Jurkat, Clone E6-1 (cell line): ENCODE measurements at regions not wholly inside any gene's neighbourhood (a gene's known extent, or its start where the extent isn't known, plus 50 kb on each side); places are given as distances from the start of the nearest gene placed in this dataset.

Experiments
- DNase-seq: peaks from one replicate; pipeline ENCODE4 v3.0.0-alpha.2; 2011; ENCODE audit warnings: low read depth, low spot score
- H3K4me3 ChIP-seq: 2 replicates; pipeline ENCODE4 v1.5.1; 2011; ENCODE audit warnings: mild to moderate bottlenecking, low read length, control low read depth, moderate library complexity

GRCh38 chrX:51437521-51437920, 58.9 kb downstream of the NUDT11 start:
- DNase-seq = no peak
- no peak overlapping the region for H3K4me3 ChIP-seq

GRCh38 chrX:51435101-51435500, 61.3 kb downstream of the NUDT11 start:
- no peak for DNase-seq
- no peak overlapping the region for H3K4me3 ChIP-seq

GRCh38 chrX:51421972-51422597, 74.3 kb downstream of the NUDT11 start:
- no peak overlapping the region for H3K4me3 ChIP-seq
- DNase-seq = no peak

- H3K4me3 ChIP-seq = no peak overlapping the region
- peak; percentile 35 for DNase-seq
These were observed 75.8 kb downstream of the NUDT11 start for GRCh38 chrX:51420610-51421009.

- no peak overlapping the region for H3K4me3 ChIP-seq
- no peak for DNase-seq
These were observed 75.8 kb downstream of the NUDT10 start for GRCh38 chrX:51408462-51408861.

GRCh38 chrX:51407520-51408409, 75.1 kb downstream of the NUDT10 start:
- no peak overlapping the region for H3K4me3 ChIP-seq
- DNase-seq = no peak

GRCh38 chrX:51406688-51407519, 74.3 kb downstream of the NUDT10 start:
- DNase-seq = no peak
- no peak overlapping the region for H3K4me3 ChIP-seq

GRCh38 chrX:51404445-51404844, 71.8 kb downstream of the NUDT10 start:
- no peak for DNase-seq
- H3K4me3 ChIP-seq = no peak overlapping the region

GRCh38 chrX:51395810-51396728, 63.4 kb downstream of the NUDT10 start:
- DNase-seq = peak; percentile 69
- peak overlapping the region; percentile 66 for H3K4me3 ChIP-seq

GRCh38 chrX:51395480-51395809, 62.8 kb downstream of the NUDT10 start:
- DNase-seq = no peak
- H3K4me3 ChIP-seq = peak overlapping the region; percentile 66
